T-helper 2 cell treated with Interferon-gamma antibody and Interleukin-4, amounts not matched to agents 100 ng/mL and 5 ng/mL, for 36 hours (primary cell): ENCODE measurements at regions not wholly inside any gene's neighbourhood (a gene's known extent, or its start where the extent isn't known, plus 50 kb on each side); places are given as distances from the start of the nearest gene placed in this dataset.

Source experiments
- intact Hi-C: fragments of 100-400 bp; cut with micrococcal nuclease; formaldehyde crosslinking; loops from one replicate; pipeline ENCODE4 v1.15.1; 2023

DNA sequence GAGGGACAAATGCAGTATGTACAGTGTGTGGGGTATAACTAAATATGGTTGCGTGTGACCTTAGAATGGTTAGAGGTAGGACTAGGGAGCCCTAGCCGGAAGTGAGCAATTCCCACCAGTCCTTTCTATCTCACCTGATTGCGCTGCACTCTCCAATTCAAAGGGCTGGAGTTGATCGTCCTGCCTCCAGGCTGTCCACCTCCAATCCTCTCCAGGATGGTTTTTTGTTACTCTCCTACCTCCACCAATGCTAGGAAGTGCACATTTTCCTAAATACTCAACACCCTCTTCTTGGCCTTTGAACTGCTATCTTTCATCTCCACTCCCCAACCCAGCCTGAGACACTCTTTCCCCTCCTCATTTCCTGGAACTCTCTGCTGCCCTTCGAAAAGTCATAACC is 181.7 kb upstream of the ASIC2 start:
- intact Hi-C loops, result no loop called here

DNA sequence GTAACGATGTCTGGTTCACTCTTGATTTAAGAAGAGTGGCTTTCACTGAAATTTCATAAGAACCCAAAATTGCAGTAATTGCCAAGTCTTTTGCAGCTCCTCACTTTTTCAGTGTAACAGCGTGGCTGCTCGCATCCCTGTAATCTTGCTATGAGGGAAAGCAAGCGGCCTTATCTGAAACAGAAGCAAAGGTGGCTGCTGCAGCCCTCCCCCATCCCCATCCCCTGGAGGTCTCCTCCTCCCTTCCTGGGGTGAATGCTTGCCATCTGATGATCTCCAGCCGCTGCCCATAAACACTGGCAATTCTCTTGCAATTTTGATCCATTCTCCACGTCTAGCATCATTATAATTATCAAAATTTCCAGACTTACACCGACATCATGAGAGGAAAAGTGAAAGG is 182.5 kb upstream of the ASIC2 start:
- intact Hi-C loops, result no loop called here

DNA sequence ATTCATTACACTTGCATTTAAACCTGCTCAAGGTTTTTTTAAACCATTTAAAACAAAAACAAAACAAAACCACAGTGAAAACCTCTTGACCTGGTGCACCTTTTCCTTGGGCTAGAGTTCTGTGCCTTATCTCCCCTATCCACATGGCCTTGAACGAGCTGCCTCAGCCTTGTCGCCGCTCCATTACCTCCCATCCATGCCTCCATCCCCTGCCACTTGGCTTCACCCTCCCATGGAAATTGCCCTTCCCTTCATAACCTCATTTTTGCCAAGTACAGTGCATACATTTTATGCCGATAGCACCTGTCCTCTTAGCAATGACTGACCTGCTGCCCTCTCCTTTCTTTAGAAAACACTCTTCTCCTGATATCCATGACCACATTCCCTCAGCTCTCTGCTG is 188.6 kb upstream of the ASIC2 start:
- intact Hi-C loops, result no loop called here

DNA sequence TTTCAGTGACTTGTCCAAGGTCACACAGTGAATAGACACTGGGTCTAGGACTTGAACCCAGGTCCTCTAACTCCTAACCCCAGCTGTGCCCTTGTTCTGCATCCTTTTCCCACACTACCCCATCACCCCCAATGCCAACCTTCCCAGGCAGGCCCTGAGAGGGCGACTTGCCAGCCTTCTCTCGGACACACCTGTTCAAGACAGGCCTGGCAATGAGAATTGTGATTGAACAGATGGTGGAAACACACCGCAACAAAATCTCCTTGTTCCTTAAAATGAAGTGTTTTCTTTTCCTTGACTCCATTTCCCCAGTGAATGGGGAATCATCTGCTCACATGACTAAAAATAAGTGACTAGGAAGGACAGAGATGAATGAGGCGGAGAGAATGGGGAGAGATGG is 189.5 kb upstream of the ASIC2 start:
- intact Hi-C loops, result no loop called here

DNA sequence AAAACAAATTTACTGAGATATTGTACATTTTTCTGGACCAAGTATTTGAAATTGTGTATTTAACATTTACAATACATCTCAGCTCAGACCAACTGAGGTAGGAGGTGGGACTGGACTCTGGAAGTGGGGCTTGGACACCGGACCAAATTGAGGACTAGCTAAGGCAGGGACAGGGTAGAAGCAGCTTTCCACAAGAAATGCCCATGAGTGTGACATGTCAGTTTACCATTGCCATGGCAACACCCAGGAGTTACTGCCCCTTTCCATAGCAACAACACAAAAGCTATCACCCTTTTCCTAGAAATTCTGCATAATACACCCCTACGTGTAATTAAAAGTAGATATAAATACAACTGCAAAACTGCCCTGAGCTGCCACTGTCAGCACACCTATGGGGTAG is 191.5 kb upstream of the ASIC2 start:
- intact Hi-C loops, result no loop called here

DNA sequence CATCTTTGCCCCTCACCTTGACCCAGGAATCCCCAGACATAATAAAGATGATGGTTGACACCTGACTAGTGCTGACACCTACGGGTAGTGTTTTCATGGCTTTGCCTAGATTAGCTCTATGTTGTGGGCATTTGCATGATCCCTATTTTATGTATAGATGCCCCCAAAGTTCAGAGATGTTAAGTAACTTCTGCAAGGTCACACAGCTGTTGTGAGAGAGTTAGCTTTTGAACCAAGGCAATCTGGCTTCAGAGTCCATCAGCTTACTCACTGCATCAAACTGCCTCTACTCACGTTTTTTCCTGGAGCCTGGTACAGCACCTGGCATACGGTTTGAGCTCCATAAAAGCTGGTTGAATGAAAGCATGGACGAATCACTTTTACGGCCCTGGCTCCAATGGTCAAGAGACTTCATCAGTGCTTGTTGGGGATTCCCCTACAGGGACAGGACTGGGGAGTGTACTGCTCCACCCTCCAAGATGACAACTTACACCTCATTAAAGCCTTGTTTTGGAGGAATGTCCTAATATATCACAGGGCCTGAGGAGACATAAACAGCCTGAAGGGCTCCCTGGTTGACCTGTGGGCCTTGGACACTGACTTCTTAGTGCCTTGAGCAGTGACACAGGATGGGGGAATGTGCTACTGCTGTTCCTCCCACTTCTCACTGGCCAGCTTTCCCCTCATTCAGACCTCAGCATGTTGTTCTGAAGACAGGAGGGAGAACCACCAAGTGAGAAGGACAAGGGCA is 193.2 kb upstream of the ASIC2 start:
- intact Hi-C loops, result no loop called here

DNA sequence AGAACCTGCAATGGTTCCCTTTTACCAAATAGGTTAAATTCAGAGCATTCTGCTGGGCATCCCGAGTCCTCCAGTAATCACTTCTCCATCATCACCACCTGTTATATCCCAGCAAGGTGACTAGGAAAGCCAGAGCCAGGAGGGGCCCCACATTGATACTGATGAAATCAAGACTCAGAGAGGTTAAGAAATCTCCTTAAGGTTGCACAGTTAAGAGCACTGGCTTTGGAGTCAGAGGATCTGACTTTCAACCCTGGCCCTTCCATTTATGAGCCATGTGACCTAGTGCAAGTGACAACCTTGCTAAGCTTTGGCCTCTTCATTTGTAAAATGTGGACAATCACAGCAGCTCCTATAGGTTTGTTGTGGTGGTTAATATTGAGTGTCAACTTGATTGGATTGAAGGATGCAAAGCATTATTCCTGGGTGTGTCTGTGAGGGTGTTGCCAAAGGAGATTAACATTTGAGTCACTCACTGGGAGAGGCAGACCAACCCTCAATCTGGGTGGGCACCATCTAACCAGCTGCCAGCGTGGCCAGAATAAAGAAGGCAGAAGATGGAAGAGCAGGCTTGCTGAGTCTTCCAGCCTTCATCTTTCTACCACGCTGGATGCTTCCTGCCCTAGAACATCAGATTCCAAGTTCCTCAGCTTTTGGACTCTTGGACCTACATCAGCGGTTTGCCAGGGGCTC is 194.2 kb upstream of the ASIC2 start:
- intact Hi-C loops, result no loop called here

DNA sequence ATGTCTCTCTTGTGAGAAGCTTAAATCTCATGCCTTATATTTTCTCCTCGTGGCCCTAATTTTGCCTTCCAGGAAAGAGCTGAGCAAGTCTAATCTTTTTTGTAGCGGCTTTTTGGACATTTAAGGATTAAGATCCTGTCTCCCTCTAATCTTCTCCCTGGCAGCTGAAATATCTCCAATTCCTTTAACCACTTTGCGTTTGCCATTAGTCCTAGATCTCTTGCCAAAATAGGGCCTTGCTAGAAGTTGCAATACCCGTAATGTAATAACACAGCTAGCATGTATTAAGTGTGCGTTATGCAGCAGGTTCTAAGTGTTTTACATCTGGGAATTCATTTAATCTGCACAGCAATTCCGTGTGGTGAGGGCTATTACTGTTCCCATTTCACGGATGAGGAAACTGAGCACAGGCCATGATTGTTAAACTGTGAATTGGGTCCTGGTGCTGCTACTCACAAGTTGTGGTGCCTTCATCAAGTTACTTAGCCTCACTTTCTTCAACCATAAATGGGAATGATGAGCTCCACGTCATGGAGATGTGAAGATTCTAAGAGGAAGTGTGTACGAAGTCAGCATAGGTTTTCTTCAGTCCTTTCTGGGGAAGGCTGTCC is 198.9 kb upstream of the ASIC2 start:
- intact Hi-C loops, result no loop called here

DNA sequence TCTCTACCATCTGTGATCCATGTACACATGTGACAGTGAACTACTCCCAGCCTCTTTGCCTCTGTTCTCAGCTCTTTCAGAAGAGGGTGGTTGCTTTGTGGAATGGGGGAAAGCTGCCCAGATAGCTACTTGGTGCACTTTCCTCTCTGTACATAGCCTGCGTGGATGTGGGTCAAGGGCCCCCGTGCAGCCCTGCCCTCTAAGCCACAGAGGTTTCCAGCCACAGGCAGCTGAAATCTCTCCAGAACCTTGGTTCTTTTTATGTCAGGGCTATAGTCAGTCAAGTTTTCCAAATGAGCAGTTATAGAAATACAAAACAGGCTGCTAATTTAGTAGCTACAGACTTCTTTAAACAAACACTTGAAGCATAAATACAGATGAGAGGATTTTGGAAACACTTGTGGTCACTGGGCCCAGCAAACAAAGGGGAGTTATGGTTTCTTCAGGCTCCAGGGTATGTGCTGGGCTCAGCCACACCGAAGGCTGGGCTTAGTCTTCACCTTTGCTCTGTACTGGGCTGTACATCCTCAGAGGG is 199.7 kb upstream of the ASIC2 start:
- intact Hi-C loops, result no loop called here

DNA sequence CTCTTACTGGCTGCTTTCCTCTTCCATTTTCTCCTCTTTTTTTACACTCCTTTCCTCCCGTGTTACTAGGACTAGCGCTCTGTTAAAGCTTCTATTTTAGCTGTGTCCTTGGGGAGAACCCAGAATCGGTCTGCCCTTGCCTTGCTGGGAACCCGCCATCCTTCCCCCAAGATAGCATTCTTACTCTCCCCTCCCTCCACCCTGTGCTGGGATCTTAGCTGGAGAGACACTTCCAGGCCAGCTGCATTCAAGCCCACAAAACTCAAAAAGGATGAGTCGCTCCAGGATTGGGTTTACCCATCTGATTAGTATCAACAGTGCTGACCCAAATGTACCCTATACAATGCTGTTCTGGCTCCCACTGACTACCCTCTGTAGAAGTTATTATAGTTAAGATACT is 200.5 kb upstream of the ASIC2 start:
- intact Hi-C loops, result no loop called here

DNA sequence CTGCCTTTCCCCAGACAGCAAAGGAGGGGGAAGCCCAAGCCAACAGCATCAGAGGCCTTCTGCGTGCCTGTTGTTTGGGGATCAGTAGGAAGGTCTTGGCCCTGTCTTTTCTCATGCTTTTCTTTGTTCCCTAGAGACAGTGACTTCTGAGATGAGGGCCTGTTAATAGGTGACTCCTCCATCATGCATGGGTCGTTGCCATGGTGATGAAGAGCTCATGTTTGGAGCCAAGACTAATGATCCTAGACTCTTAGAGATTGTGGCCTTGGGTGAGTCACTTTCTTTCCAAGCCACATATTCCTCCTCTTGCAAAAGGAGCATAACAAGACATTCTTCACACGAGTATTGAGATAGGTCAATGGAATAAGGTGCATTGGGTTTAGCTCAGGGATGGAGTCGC is 201.1 kb upstream of the ASIC2 start:
- intact Hi-C loops, result no loop called here

DNA sequence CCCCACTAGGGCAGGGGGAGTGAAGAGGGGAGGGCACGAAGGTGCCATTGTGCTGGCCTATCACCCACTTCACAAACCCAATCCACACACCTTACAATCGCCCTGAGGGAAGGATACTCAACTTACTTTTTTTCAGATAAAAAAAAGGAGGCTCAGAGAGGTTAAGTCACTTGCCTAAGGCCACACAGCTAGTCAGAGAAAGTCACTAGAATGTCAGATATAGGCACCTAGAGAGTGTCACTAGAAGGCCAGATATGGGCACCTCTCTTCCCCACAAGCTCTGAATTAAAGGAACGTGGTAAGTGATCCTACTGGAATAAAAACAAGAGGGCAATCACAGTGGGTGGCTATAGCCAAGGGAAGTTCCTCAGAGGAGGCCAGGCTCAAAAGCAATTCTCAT is 204.5 kb upstream of the ASIC2 start:
- intact Hi-C loops, result no loop called here

DNA sequence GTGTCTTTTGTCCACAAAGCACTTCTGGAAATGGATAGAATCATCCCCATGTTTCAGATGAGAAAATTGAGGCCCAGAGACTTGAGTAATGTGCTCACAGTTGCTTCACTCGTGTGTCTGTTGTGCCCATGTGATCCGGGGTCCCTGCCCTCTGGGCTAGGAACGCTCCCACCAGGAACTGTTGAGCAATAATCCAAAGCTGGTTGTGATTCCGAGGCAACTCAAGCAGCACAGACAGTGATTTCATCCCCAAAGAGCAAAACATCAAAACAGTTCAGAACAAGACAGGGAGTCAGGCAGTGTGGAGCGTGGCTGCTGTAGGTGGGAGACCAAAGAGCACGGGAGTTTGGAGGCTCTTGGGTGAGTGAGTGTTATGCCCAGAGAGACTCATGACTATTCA is 205.0 kb upstream of the ASIC2 start:
- intact Hi-C loops, result no loop called here

DNA sequence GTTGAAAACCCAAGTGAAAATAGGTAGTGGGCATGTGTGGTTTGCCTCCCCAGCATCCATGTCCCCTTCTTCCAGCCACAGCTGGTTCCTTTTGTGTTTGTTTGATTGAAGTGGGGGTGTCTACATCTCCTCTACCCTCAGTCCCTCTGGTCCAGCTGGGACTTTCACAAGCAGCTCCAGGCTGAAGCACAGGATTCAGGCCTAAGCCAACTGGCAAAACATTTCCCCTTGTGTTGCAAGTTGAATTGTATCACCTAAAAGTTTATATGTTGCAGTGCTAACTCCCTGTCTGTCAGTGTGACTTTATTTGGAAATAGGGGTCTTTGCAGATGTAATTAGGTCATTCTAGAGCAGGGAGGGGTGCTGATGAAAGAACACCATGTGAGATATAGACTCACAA is 205.9 kb upstream of the ASIC2 start:
- intact Hi-C loops, result no loop called here

DNA sequence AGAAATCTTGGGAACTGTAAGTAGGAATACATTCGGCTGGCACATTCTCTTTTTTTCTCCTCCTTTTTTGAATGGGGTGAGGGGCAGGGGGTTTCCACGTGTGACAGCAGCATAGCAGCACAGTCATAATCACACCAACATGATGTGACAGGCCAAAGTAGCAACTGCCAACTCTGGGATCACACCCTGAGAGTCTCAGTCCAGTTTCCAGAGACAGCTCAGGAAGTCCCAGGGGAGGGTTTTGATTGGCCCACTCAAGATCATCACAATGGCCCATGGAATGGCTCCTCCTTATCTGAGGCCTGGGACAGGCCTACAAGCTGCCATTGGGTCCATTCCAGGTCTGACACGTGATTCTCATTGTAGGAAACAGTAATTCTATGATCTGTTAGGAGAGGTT is 207.1 kb upstream of the ASIC2 start:
- intact Hi-C loops, result no loop called here

DNA sequence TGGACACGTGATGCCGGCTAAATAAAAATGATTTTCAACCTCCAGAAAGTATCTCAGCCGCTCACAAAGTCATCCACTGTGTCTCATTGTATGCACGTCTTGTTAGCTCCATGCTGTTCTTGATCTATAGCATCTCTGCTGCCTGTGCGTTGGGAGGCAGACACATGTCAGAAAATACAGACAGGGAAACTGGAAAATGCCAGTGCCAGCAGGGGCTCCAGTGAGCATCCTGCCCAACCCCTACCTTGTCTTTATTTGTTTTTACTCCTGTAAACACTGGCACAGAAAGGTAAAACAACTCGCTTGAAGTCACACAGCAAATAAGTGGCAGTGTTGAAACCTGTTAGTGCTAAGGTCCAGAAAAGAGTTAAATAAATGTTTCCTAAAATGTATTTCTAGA is 208.1 kb upstream of the ASIC2 start:
- intact Hi-C loops, result no loop called here

DNA sequence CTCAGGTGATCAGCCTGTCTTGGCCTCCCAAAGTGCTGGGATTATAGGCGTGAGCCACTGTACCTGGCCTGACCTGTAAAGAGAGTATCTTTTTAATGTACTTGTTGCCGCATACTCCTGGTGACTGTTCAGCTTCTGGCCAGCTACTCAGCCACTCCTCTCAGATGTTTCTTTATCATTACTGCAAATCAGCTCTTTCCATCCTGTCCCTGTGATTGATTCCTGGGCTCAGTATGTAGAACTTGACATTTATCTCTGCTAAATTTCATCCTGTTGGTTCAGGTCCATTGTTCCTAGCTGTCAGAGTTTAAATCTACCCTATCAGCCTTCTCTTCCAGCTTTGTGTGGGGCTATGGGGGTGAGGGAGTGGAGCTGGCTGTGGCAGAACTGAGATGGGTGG is 211.5 kb upstream of the ASIC2 start:
- intact Hi-C loops, result no loop called here

DNA sequence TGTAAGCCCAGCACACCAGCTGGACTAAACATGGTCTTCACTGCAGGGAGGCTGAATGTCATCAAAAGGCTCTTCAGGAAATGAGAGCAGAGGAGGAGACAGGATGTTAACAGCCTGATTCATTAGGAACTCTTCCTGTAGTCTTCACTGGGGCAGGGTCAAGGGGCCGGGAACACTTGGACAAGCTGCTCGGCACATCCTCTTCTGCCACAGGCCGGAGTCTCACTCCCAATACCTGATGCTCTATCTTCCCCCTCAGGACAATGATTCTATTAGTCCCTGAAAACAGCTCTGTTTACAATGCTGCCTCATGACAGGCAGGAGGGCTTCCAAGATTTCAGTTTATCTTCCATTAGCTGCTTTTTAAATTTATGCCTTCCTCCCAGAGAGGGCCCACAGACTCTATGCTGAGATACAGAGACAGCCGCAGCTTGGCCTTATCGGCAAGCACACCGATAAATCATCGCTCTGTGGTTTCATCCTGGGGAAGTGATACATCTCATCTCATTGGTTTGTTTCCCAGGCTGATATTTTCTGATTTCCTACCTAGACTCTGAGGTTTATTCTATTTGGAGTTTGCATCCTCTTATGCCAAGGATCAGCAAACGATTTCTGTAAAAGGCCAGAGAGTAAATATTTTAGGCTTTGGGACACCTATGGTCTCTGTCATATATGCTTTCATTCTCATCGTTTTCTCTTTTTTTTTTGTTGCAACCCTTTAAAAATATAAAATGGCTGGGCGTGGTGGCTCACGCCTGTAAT is 214.0 kb upstream of the ASIC2 start:
- intact Hi-C loops, result no loop called here

DNA sequence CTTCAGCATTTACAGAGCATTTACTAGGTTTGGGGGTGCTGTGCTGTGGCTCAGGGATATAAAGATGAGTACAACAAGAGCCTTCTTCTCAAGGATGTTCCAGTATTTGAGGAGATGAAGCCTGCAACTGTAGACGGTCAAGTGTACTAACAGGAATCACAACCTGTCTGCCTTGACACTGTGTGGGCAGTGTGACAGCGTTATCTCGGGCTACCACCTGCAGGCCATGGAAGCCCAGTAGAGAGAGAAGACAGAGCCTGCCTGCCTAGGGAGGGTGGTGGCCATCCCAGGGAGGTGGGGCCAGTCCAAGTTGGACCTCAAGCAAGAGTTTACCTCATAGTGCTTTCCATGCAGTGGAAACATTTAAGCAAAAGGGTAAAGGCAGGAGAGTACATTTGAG is 215.1 kb upstream of the ASIC2 start:
- intact Hi-C loops, result no loop called here

DNA sequence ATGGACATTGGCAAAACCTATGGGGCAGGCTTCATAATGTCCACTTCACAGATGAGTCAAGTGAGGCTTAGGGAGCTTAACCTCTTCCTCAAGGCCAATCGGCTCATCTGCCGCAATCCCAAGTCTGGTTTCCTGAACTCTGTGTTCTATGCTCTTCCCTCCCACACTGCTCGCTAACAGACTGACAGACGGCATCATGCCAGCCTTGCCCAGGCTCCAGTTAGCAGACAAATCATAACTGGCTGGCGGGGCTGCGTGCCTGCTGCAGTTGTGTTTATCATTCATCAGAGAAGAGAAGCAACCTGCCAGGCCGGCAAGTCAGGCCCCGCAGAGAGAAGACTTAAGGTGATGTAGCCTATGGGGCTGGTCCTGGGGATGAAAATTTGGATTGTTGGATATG is 216.2 kb upstream of the ASIC2 start:
- intact Hi-C loops, result no loop called here

DNA sequence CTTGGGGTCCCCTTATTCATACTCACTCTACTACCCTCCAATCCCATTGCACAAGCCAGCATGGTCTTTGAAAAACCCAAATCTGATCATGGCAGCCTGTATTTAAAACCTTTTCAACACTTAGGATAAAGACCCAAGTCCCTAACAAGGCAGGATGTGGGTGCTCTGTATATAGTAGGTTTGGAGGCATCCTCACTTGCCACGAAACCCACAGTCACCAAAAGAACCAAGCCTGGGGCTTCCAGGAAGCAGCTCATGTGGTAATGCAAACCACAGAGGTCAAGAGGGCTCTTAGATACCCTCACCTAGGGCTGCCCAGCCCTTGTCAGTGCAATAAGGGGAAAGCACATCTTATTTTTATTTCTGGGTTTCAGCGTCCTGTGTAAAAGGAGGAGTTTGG is 218.6 kb upstream of the ASIC2 start:
- intact Hi-C loops, result no loop called here

DNA sequence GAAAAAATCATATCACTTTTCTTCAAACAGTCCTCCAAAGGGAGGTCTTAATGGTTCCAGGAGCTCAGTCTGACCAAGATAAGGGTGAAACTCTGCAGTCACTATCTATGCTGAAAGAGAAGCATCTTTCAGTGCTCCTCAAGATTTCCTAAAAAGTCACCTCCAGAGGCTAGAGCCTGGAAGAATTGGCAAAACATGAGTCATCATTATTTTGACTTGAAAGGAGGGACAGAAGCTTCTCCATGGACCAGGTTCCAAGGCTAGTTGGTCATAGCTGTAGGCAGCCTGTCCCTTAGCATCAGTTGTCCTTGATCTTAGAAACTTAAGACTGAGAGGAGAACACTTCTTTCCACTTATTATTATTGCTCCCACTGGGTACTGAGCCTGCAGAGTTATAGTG is 219.0 kb upstream of the ASIC2 start:
- intact Hi-C loops, result no loop called here
